A549 (cell line): ENCODE measurements at regions not wholly inside any gene's neighbourhood (a gene's known extent, or its start where the extent isn't known, plus 50 kb on each side); places are given as distances from the start of the nearest gene placed in this dataset.

Source experiments
- EP300 ChIP-seq, 2 experiments: fragments of >200 bp; sonication (Bioruptor Twin); formaldehyde crosslinking; IDR thresholded peaks; 2 replicates in 1 of 2; 3 replicates in 1 of 2; pipeline ENCODE4 v1.6.1; 2016 to 2017
- KDM1A ChIP-seq: fragments of 200-600 bp; sonication (generic); IDR thresholded peaks from 2 replicates; pipeline ENCODE4 v1.6.1; 2016; ENCODE audit warnings: low read depth, mild to moderate bottlenecking
- NR3C1 ChIP-seq: fragments of >200 bp; sonication (Bioruptor Twin); formaldehyde crosslinking; IDR thresholded peaks from 3 replicates; pipeline ENCODE4 v1.6.1; 2017
- POLR2A ChIP-seq: IDR thresholded peaks from 2 replicates; pipeline ENCODE4 v1.6.1; 2012; ENCODE audit warnings: mild to moderate bottlenecking, low read length
- ZFP36 ChIP-seq: fragments of 450-650 bp; IDR thresholded peaks from 2 replicates; pipeline ENCODE4 v1.6.1; 2014; ENCODE audit warnings: borderline replicate concordance; ENCODE audit not compliant: partially characterized antibody
- TF ChIP-seq, protein P1 (sequence below): fragments of >200 bp; sonication (Bioruptor Twin); formaldehyde crosslinking; IDR thresholded peaks from 3 replicates; pipeline ENCODE4 v1.5.1; 2016
- TF ChIP-seq, protein P2 (sequence below): IDR thresholded peaks from 2 replicates; pipeline ENCODE4 v1.6.1; 2012
- TF ChIP-seq, protein P3 (sequence below): fragments of 450-650 bp; IDR thresholded peaks from 2 replicates; pipeline ENCODE4 v1.6.1; 2014; ENCODE audit warnings: antibody characterized with exemption

DNA sequence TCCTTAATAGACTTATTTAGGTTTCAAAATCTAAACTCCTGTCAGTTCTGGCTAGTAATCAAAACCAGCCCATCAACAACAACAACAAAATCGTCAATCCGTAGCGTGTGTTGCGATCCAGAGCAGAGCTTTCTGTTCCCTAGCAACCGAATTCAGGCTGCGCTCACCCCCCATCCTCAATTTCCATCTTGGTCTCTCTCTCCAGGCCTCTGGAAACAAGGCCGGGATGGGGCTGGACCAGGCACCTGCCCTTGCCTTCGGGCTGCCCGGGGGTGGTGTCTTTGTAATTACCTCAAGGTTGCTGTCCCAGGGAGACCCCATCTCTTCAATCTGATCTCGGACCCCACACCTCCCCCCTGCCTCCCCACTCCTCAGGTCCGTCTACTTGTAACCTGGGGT is 1341.5 kb downstream of the BRD1 start:
- TF ChIP-seq, protein P1, sequence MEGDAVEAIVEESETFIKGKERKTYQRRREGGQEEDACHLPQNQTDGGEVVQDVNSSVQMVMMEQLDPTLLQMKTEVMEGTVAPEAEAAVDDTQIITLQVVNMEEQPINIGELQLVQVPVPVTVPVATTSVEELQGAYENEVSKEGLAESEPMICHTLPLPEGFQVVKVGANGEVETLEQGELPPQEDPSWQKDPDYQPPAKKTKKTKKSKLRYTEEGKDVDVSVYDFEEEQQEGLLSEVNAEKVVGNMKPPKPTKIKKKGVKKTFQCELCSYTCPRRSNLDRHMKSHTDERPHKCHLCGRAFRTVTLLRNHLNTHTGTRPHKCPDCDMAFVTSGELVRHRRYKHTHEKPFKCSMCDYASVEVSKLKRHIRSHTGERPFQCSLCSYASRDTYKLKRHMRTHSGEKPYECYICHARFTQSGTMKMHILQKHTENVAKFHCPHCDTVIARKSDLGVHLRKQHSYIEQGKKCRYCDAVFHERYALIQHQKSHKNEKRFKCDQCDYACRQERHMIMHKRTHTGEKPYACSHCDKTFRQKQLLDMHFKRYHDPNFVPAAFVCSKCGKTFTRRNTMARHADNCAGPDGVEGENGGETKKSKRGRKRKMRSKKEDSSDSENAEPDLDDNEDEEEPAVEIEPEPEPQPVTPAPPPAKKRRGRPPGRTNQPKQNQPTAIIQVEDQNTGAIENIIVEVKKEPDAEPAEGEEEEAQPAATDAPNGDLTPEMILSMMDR: no peak
- TF ChIP-seq, protein P2, sequence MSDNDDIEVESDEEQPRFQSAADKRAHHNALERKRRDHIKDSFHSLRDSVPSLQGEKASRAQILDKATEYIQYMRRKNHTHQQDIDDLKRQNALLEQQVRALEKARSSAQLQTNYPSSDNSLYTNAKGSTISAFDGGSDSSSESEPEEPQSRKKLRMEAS: no peak
- no peak for TF ChIP-seq ZFP36
- TF ChIP-seq, protein P3, sequence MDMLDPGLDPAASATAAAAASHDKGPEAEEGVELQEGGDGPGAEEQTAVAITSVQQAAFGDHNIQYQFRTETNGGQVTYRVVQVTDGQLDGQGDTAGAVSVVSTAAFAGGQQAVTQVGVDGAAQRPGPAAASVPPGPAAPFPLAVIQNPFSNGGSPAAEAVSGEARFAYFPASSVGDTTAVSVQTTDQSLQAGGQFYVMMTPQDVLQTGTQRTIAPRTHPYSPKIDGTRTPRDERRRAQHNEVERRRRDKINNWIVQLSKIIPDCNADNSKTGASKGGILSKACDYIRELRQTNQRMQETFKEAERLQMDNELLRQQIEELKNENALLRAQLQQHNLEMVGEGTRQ: no peak
- no peak for TF ChIP-seq NR3C1
- TF ChIP-seq POLR2A: no peak
- TF ChIP-seq EP300 (IDR thresholded peaks at IDR 0.05): no peak
- no peak for TF ChIP-seq KDM1A
